ENCODE measurements at regions not wholly inside any gene's neighbourhood (a gene's known extent, or its start where the extent isn't known, plus 50 kb on each side); places are given as distances from the start of the nearest gene placed in this dataset.

DNA sequence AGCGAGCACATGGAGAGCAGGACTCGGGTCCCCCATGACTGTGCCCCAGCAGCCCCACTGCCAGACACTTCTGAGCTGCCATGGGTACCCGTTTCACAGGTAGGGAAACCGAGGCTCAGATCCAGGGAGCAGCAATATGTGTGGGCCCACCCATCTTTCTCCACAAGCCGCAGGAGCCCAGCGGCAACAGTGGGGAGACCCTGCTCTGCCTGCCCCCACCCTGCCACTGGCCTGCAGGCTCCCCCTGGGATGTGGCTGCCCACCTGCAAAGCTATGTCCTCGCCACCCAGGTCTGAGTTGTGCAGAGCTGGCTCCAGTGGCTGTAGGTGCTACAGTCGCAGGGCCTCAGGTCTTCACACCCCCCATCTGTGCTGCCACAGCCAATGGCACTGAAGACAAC, 50.6 kb upstream of the C1QTNF9B start:
- 83 to 93% (median 89%) methylated on average over 3 to 8 of the region's 8 CpGs for WGBS, 5 donors
- Histone ChIP-seq H3K27ac (no peak overlapping the region), H3K4me3 (no peak overlapping the region), H3K9me3 (no peaks in the 10 kb centered on the region), H3K4me1 (no peaks in the 10 kb centered on the region), H3K36me3 (no peaks in the 10 kb centered on the region), H3K27me3 (peaks cover 0 to 37% (median 0%) of the 10 kb centered on the region in 3 donors)
- DNase-seq: no peak
- intact Hi-C loops (cut with DNase I; ENCODE audit: low total_unique reads): no loop called here
- TF ChIP-seq EP300 (IDR thresholded peaks at IDR 0.05) (no peak), POLR2AphosphoS5 (IDR thresholded peaks at IDR 0.05) (no peak), POLR2A (IDR thresholded peaks at IDR 0.05) (no peak)
- TF ChIP-seq, protein P1, sequence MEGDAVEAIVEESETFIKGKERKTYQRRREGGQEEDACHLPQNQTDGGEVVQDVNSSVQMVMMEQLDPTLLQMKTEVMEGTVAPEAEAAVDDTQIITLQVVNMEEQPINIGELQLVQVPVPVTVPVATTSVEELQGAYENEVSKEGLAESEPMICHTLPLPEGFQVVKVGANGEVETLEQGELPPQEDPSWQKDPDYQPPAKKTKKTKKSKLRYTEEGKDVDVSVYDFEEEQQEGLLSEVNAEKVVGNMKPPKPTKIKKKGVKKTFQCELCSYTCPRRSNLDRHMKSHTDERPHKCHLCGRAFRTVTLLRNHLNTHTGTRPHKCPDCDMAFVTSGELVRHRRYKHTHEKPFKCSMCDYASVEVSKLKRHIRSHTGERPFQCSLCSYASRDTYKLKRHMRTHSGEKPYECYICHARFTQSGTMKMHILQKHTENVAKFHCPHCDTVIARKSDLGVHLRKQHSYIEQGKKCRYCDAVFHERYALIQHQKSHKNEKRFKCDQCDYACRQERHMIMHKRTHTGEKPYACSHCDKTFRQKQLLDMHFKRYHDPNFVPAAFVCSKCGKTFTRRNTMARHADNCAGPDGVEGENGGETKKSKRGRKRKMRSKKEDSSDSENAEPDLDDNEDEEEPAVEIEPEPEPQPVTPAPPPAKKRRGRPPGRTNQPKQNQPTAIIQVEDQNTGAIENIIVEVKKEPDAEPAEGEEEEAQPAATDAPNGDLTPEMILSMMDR (IDR thresholded peaks at IDR 0.05): no peak

DNA sequence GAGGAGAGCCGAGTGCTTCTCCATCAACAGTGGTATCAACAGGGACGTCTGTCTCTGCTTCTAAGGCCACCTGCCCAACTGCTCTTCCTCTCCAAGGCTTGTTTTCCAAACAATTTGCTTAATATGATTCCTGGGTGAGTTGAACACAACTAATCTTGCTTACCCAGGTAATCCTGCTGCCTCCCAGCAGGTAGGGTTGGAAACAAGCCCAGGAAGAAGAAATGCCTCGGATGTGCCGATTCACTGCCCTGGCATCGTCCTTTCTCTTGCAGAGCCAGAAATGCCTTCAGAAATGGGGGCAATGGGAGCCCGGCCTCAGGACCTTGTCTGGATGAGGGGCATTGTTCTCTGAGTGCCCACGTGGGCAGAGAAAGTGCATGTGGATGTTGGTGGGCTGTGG, 51.9 kb upstream of the C1QTNF9B start:
- 66 to 82% (median 71%) methylated on average over 5 to 7 of the region's 7 CpGs for WGBS, 5 donors
- intact Hi-C loops (cut with DNase I; ENCODE audit: low total_unique reads): no loop called here
- Histone ChIP-seq H3K36me3 (no peaks in the 10 kb centered on the region), H3K9me3 (no peaks in the 10 kb centered on the region), H3K27me3 (peaks cover 0 to 50% (median 0%) of the 10 kb centered on the region in 3 donors), H3K4me3 (no peak overlapping the region), H3K27ac (no peak overlapping the region), H3K4me1 (no peaks in the 10 kb centered on the region)
- DNase-seq: no peak
- TF ChIP-seq POLR2AphosphoS5 (IDR thresholded peaks at IDR 0.05) (no peak), POLR2A (IDR thresholded peaks at IDR 0.05) (no peak), EP300 (IDR thresholded peaks at IDR 0.05) (no peak)
- TF ChIP-seq, protein P1 (IDR thresholded peaks at IDR 0.05): no peak

DNA sequence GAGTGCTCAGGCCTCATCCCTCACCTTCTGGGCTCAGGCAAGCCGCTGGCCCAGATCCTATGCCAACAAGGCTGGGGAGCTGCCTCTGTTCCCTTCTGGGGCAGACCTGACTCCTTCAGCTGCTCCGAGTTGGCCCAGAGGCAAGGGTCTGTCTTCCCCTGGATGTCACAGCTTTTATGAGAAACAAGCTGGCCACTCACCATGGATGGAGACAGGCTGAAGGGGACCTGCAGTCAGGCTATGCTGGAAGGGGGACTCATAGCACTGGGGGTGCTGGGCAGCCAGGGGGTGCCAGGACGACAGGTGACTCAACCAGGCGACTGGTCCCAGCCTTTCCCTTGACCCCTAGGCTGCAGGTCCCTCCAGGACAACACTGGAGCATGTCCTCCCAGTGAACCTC, 52.4 kb upstream of the C1QTNF9B start:
- H3K9me3 ChIP-seq: no peaks in the 10 kb centered on the region
- H3K36me3 ChIP-seq: no peaks in the 10 kb centered on the region
- DNase-seq: no peak
- H3K27me3 ChIP-seq: peaks cover 0 to 54% (median 0%) of the 10 kb centered on the region in 3 donors
- no peak overlapping the region for H3K4me3 ChIP-seq
- 68 to 94% (median 84%) methylated on average over 2 to 4 of the region's 4 CpGs for WGBS, 5 donors
- intact Hi-C loops (cut with DNase I; ENCODE audit: low total_unique reads): no loop called here
- H3K27ac ChIP-seq: no peak overlapping the region
- no peaks in the 10 kb centered on the region for H3K4me1 ChIP-seq
- TF ChIP-seq EP300 (IDR thresholded peaks at IDR 0.05): no peak

DNA sequence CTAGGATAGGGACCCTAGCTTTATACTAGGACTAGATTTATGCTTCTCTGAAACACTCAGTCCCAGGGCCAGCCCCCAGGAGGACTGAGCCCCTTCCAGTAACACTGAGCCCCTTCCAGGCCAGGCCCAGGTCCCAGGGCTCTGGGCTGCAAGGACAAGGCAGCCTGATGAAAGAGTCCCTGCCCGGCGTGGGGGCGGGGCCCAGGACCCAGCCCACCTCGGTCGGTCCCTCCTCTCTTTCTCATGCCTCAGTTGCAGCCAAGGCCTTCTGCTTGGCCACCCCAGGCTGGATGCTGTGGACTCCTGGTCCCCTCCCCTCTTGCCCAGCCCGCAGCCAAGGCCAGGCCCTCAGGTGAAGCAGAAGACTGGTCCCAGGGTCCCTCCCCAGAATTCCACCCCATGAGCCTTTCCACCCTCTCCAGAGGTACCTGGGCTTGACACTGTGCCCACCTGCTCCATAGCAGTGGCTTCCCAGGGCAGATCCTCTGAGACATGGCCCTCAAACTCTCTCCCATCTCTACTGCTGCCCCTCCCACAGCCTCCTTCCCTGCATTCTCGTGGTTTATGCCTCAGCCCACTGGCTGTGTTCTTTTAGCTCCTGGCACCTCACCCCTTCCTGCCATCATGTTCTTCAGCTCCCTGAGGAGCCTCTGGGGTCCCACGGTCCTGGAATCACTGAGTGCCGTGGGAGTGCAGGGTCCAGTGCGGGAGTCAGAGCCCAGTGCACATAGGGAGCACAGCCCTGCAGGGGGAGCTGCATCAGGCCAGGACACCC, 53.6 kb upstream of the C1QTNF9B start:
- 82 to 87% (median 85%) methylated on average over 4 to 10 of the region's 10 CpGs for WGBS, 5 donors
- DNase-seq: no peak
- Histone ChIP-seq H3K9me3 (no peaks in the 10 kb centered on the region), H3K4me3 (no peak overlapping the region), H3K36me3 (no peaks in the 10 kb centered on the region), H3K27me3 (peaks cover 0 to 48% (median 0%) of the 10 kb centered on the region in 3 donors), H3K27ac (no peak overlapping the region), H3K4me1 (no peaks in the 10 kb centered on the region)
- intact Hi-C loops (cut with DNase I; ENCODE audit: low total_unique reads): no loop called here
- TF ChIP-seq EP300 (IDR thresholded peaks at IDR 0.05): no peak
- no peak for TF ChIP-seq POLR2AphosphoS5 (IDR thresholded peaks at IDR 0.05)

DNA sequence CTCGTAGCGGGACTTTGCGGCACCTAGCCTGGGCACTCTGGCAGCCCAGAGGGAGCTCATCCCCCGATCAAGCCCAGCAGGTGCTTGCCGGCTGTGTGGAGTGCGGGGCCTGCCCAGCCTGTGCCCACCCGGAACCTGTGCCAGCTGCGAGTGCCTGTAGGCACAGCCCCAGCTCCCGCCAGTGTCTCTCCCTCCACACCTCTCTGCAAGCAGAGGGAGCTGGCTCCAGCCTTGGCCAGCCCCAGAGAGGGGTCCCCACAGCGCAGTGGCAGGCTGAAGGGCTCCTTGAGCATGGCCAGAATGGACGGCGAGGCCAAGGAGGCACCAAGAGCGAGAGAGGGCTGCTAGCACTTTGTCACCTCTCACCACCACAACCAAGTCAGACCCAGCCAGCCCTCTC, 55.5 kb upstream of the C1QTNF9B start:
- intact Hi-C loops (cut with DNase I; ENCODE audit: low total_unique reads): no loop called here
- Histone ChIP-seq H3K4me1 (no peaks in the 10 kb centered on the region), H3K36me3 (no peaks in the 10 kb centered on the region), H3K27ac (no peak overlapping the region), H3K4me3 (no peak overlapping the region), H3K9me3 (no peaks in the 10 kb centered on the region), H3K27me3 (peaks cover 0 to 30% (median 0%) of the 10 kb centered on the region in 3 donors)
- DNase-seq: no peak
- TF ChIP-seq EP300 (IDR thresholded peaks at IDR 0.05): no peak
- no peak for TF ChIP-seq POLR2AphosphoS5 (IDR thresholded peaks at IDR 0.05)
- no peak for TF ChIP-seq POLR2A (IDR thresholded peaks at IDR 0.05)
- TF ChIP-seq, protein P1 (IDR thresholded peaks at IDR 0.05): no peak
- WGBS, 5 donors: 93 to 97% (median 95%) methylated on average over 11 to 13 of the region's 13 CpGs

Measured in stomach (tissue), 8 donors.